ENCODE measurements at regions not wholly inside any gene's neighbourhood (a gene's known extent, or its start where the extent isn't known, plus 50 kb on each side); places are given as distances from the start of the nearest gene placed in this dataset.

GRCh38 chr10:129089341-129089740 lies 377.7 kb upstream of the MGMT start:
- no peaks in the 10 kb centered on the region for H3K36me3 ChIP-seq (ENCODE audit: control insufficient read depth, insufficient read depth, low read length)
- no peak overlapping the region for H3K27ac ChIP-seq (ENCODE audit: extremely low read depth, low read depth, low read length)
- FAIRE-seq, result no peak
- no peak overlapping the region for H3K9ac ChIP-seq (ENCODE audit: insufficient read depth in 1 of 2, low read depth in 2 of 2, low read length in 2 of 2)
- H4K20me1 ChIP-seq (replicated peaks; ENCODE audit: control insufficient read depth, insufficient read depth, low read length), result no peaks in the 10 kb centered on the region
- peaks cover 0 to 4% of the 10 kb centered on the region in 2 experiments; a peak in 1 of 5 replicates for H3K27me3 ChIP-seq (ENCODE audit: control insufficient read depth in 2 of 2, insufficient read depth in 2 of 2, low read length in 2 of 2)
- no peak overlapping the region for H3K4me3 ChIP-seq
- no peak overlapping the region for H2AFZ ChIP-seq (ENCODE audit: low read depth, low read length)
- no peaks in the 10 kb centered on the region for H3K79me2 ChIP-seq (ENCODE audit: control insufficient read depth, insufficient read depth, low read length)
- H3K9me3 ChIP-seq (replicated peaks; ENCODE audit: control insufficient read depth, insufficient read depth, low read depth, low read length), result no peaks in the 10 kb centered on the region
- intact Hi-C loops (cut with micrococcal nuclease), result no loop called here
- no peak for ATAC-seq
- POLR2A ChIA-PET, result interaction anchor here (0.6 kb wide), 1 partner anchor 17 kb away, joined by 3 read pairs; no protein-coding TSS in a partner anchor
- no peak for DNase-seq (ENCODE audit: extremely low read depth in 1 of 4, low spot score in 3 of 4)
- no TSS peak for BruUV-seq (replicated peaks)
- TF ChIP-seq ZNF561 (CRISPR knock-in tag; conservative IDR thresholded peaks at IDR 0.05) (no peak), HDGF (IDR thresholded peaks at IDR 0.05) (no peak), ZNF586 (CRISPR knock-in tag; conservative IDR thresholded peaks at IDR 0.05) (no peak), BACH1 (tag; IDR thresholded peaks at IDR 0.05) (no peak), ARID2 (IDR thresholded peaks at IDR 0.05) (no peak), CBX8 (IDR thresholded peaks at IDR 0.05; ENCODE audit: borderline replicate concordance, extremely low read depth, low read depth, low read length, poor library complexity, severe bottlenecking) (no peak), GMEB1 (CRISPR knock-in tag; IDR thresholded peaks at IDR 0.05) (no peak), BRD4 (IDR thresholded peaks at IDR 0.05) (no peak), POLR2B (IDR thresholded peaks at IDR 0.05; ENCODE audit: low read depth, partially characterized antibody) (no peak), SLC30A9 (CRISPR knock-in tag; IDR thresholded peaks at IDR 0.05) (no peak), ZNF449 (CRISPR knock-in tag; IDR thresholded peaks at IDR 0.05) (no peak), SMAD4 (CRISPR knock-in tag; conservative IDR thresholded peaks at IDR 0.05) (no peak), MAX (CRISPR knock-in tag; IDR thresholded peaks at IDR 0.05) (no peak), NR2C2 (CRISPR knock-in tag; IDR thresholded peaks at IDR 0.05) (no peak), NR2C2 (tag; IDR thresholded peaks at IDR 0.05) (no peak), PHF20 (IDR thresholded peaks at IDR 0.05; ENCODE audit: partially characterized antibody) (no peak), ZNF324 (CRISPR knock-in tag; IDR thresholded peaks at IDR 0.05) (no peak), TBL1XR1 (IDR thresholded peaks at IDR 0.05; ENCODE audit: low read length in 2 of 2) (no peak), ZNF24 (IDR thresholded peaks at IDR 0.05) (no peak), TGIF2 (CRISPR knock-in tag; IDR thresholded peaks at IDR 0.05) (no peak), SMARCA5 (IDR thresholded peaks at IDR 0.05) (no peak)
- no peaks in the 10 kb centered on the region for H3K9me1 ChIP-seq (ENCODE audit: control insufficient read depth, insufficient read depth, low read length)
- CTCF ChIA-PET (ENCODE audit: low intra/inter-chr PET ratio), result no interaction called here
- WGBS (ENCODE audit: insufficient coverage, low coverage, missing lambda C conversion rate), result 0% methylated on average over 3 of the region's 4 CpGs
- in situ Hi-C loops (cut with MboI), result no loop called here
- H3K4me1 ChIP-seq (replicated peaks in 1 of 2; ENCODE audit: control insufficient read depth in 2 of 2, insufficient read depth in 2 of 2, low read length in 2 of 2), result no peaks in the 10 kb centered on the region
- no peak overlapping the region for H3K4me2 ChIP-seq (ENCODE audit: insufficient read depth, low read length)

Measured in K562 (cell line).